ENCODE measurements at regions not wholly inside any gene's neighbourhood (a gene's known extent, or its start where the extent isn't known, plus 50 kb on each side); places are given as distances from the start of the nearest gene placed in this dataset.

DNA sequence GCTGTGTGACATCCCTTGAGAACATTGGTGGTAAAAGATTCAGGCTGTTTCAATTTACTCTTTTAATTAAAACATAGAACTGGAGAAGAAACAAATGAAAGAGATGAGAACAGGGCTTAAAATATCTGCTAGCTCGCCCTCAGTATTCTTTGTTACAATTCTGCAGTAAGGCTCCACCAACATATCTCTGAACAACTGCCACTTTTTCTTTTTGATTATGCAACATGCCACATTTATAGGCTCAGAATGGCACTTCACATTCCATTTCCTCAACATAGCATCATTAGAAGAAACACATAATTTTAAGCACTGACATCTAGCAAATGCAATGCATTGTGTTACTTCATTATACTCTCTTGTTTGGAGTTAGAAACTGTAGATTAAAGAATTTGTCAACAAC is 1315.2 kb downstream of the LRFN5 start:
- Histone ChIP-seq H3K9me3 (ENCODE audit: control insufficient read depth in 2 of 3, insufficient read depth in 1 of 3, low read length in 3 of 3) (peaks cover 0 to 4% (median 2%) of the 10 kb centered on the region in 3 donors), H3K27ac (ENCODE audit: low read depth in 2 of 2, low read length in 2 of 2) (no peak overlapping the region), H3K9ac (ENCODE audit: low read length in 3 of 3) (no peak overlapping the region), H3K4me3 (ENCODE audit: low read length in 3 of 3) (no peak overlapping the region), H3K27me3 (ENCODE audit: control insufficient read depth, insufficient read depth, low read length) (no peaks in the 10 kb centered on the region), H3K36me3 (ENCODE audit: control insufficient read depth in 2 of 3, insufficient read depth in 3 of 3, low read length in 3 of 3) (no peaks in the 10 kb centered on the region), H3K4me1 (ENCODE audit: control insufficient read depth in 2 of 3, insufficient read depth in 2 of 3, low read depth in 1 of 3, low read length in 3 of 3) (no peaks in the 10 kb centered on the region)
- TF ChIP-seq, protein P1, sequence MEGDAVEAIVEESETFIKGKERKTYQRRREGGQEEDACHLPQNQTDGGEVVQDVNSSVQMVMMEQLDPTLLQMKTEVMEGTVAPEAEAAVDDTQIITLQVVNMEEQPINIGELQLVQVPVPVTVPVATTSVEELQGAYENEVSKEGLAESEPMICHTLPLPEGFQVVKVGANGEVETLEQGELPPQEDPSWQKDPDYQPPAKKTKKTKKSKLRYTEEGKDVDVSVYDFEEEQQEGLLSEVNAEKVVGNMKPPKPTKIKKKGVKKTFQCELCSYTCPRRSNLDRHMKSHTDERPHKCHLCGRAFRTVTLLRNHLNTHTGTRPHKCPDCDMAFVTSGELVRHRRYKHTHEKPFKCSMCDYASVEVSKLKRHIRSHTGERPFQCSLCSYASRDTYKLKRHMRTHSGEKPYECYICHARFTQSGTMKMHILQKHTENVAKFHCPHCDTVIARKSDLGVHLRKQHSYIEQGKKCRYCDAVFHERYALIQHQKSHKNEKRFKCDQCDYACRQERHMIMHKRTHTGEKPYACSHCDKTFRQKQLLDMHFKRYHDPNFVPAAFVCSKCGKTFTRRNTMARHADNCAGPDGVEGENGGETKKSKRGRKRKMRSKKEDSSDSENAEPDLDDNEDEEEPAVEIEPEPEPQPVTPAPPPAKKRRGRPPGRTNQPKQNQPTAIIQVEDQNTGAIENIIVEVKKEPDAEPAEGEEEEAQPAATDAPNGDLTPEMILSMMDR (IDR thresholded peaks at IDR 0.05; ENCODE audit: borderline replicate concordance, extremely low read depth, insufficient read depth), result no peak
- FAIRE-seq, result no peak
- intact Hi-C loops (cut with DNase I), result no loop called here
- no peak for DNase-seq

DNA sequence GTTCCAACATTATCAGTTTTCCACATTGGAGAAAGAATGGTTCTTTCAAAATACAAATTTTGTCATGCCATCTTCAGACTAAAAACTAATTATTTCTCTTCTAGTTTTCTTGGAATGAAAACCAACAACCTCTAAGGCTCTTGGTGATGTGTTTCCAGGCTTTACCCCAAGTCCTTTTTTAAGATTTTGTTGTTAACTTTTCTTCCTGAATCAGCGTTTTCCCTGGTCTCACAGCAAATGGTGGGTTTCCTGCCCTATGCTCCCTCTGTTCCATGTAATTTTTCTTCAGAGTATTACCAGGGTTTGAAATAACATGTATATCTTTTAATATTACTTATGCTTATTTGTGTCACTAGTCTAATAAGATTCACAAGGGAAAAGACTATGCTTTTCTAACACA is 1311.9 kb downstream of the LRFN5 start:
- TF ChIP-seq, protein P1 (IDR thresholded peaks at IDR 0.05; ENCODE audit: borderline replicate concordance, extremely low read depth, insufficient read depth), result no peak
- H3K4me1 ChIP-seq (ENCODE audit: control insufficient read depth in 2 of 3, insufficient read depth in 2 of 3, low read depth in 1 of 3, low read length in 3 of 3), result no peaks in the 10 kb centered on the region
- FAIRE-seq (no peak), DNase-seq (no peak)
- no peaks in the 10 kb centered on the region for H3K36me3 ChIP-seq (ENCODE audit: control insufficient read depth in 2 of 3, insufficient read depth in 3 of 3, low read length in 3 of 3)
- no peaks in the 10 kb centered on the region for H3K27me3 ChIP-seq (ENCODE audit: control insufficient read depth, insufficient read depth, low read length)
- no peak overlapping the region for H3K27ac ChIP-seq (ENCODE audit: low read depth in 2 of 2, low read length in 2 of 2)
- peaks cover 0 to 4% (median 2%) of the 10 kb centered on the region in 3 donors for H3K9me3 ChIP-seq (ENCODE audit: control insufficient read depth in 2 of 3, insufficient read depth in 1 of 3, low read length in 3 of 3)
- no peak overlapping the region for H3K9ac ChIP-seq (ENCODE audit: low read length in 3 of 3)
- intact Hi-C loops (cut with DNase I), result no loop called here
- H3K4me3 ChIP-seq (ENCODE audit: low read length in 3 of 3), result no peak overlapping the region

DNA sequence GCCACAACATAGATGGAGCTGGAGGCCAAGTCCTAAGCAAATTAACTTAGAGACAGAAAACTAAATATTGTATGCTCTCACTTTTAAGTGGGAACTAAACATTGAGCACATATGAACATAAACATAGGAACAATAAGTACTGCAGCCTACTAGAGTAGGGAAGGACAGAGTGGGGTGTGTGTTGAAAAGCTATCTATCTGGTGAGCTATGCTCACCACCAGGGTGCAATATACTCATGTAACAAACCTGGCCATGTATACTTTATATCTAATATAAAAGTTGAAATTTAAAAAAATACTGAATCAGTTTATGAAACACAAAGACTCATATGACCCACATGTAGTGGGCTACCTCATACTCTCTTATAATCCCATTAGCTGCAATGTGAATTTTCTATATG is 1305.0 kb downstream of the LRFN5 start:
- Histone ChIP-seq H3K27ac (ENCODE audit: low read depth in 2 of 2, low read length in 2 of 2) (no peak overlapping the region), H3K9ac (ENCODE audit: low read length in 3 of 3) (no peak overlapping the region), H3K27me3 (ENCODE audit: control insufficient read depth, insufficient read depth, low read length) (no peaks in the 10 kb centered on the region), H3K36me3 (ENCODE audit: control insufficient read depth in 2 of 3, insufficient read depth in 3 of 3, low read length in 3 of 3) (no peaks in the 10 kb centered on the region), H3K4me3 (ENCODE audit: low read length in 3 of 3) (no peak overlapping the region), H3K9me3 (ENCODE audit: control insufficient read depth in 2 of 3, insufficient read depth in 1 of 3, low read length in 3 of 3) (no peaks in the 10 kb centered on the region), H3K4me1 (ENCODE audit: control insufficient read depth in 2 of 3, insufficient read depth in 2 of 3, low read depth in 1 of 3, low read length in 3 of 3) (no peaks in the 10 kb centered on the region)
- FAIRE-seq, result no peak
- DNase-seq, result no peak
- TF ChIP-seq, protein P1 (IDR thresholded peaks at IDR 0.05; ENCODE audit: borderline replicate concordance, extremely low read depth, insufficient read depth), result no peak
- intact Hi-C loops (cut with DNase I), result no loop called here

DNA sequence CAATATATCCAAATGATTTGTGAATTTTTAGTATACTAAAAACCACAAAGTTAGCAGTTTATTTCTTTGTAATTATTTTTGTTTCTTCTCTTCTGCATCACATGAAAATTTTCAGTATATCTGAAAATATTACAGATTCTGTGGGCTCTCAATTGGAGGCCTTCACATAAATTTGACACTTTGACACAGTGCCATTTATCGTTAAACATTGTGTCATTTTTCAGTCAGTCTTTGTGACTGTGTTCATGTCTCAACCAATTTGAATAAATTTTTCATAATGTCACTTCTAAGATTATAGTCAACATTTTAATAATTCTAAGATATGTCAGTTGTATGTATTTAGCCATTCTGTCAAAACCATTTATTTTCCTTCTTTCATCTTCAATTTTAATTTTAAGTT is 1303.0 kb downstream of the LRFN5 start:
- Histone ChIP-seq H3K9ac (ENCODE audit: low read length in 3 of 3) (no peak overlapping the region), H3K27ac (ENCODE audit: low read depth in 2 of 2, low read length in 2 of 2) (no peak overlapping the region), H3K9me3 (ENCODE audit: control insufficient read depth in 2 of 3, insufficient read depth in 1 of 3, low read length in 3 of 3) (no peaks in the 10 kb centered on the region), H3K27me3 (ENCODE audit: control insufficient read depth, insufficient read depth, low read length) (no peaks in the 10 kb centered on the region), H3K36me3 (ENCODE audit: control insufficient read depth in 2 of 3, insufficient read depth in 3 of 3, low read length in 3 of 3) (no peaks in the 10 kb centered on the region), H3K4me1 (ENCODE audit: control insufficient read depth in 2 of 3, insufficient read depth in 2 of 3, low read depth in 1 of 3, low read length in 3 of 3) (no peaks in the 10 kb centered on the region), H3K4me3 (ENCODE audit: low read length in 3 of 3) (no peak overlapping the region)
- DNase-seq (no peak), FAIRE-seq (no peak)
- intact Hi-C loops (cut with DNase I), result no loop called here
- TF ChIP-seq, protein P1 (IDR thresholded peaks at IDR 0.05; ENCODE audit: borderline replicate concordance, extremely low read depth, insufficient read depth), result no peak

Measured in kidney (tissue), 13 donors.